LNCaP clone FGC (cell line): ENCODE measurements at regions not wholly inside any gene's neighbourhood (a gene's known extent, or its start where the extent isn't known, plus 50 kb on each side); places are given as distances from the start of the nearest gene placed in this dataset.

ENCODE experiments used
- DNase-seq: peaks from one replicate; pipeline ENCODE4 v3.0.0-alpha.2; 2011; ENCODE audit warnings: low read depth
- H3K4me3 ChIP-seq: 2 replicates; pipeline ENCODE4 v1.5.1; 2011; ENCODE audit warnings: mild to moderate bottlenecking, low read depth, low read length, control low read depth
- CTCF ChIP-seq: IDR thresholded peaks from 2 replicates; pipeline ENCODE4 v1.5.1; 2012; ENCODE audit warnings: mild to moderate bottlenecking; ENCODE audit not compliant: control insufficient read depth, insufficient read depth; ENCODE audit errors: extremely low read depth

- no peak for TF ChIP-seq CTCF
- DNase-seq: no peak
These were observed 244.4 kb downstream of the CDH7 start for GRCh38 chr18:65995206-65995605.

GRCh38 chr18:65994302-65994701, 243.5 kb downstream of the CDH7 start:
- DNase-seq: no peak
- no peak overlapping the region for H3K4me3 ChIP-seq
- no peak for TF ChIP-seq CTCF

More at GRCh38 chr18:65995206-65995605, 244.4 kb downstream of the CDH7 start:
- no peak overlapping the region for H3K4me3 ChIP-seq

GRCh38 chr18:65990944-65991708, 240.3 kb downstream of the CDH7 start:
- no peak for DNase-seq
- H3K4me3 ChIP-seq: no peak overlapping the region
- no peak for TF ChIP-seq CTCF

- no peak for TF ChIP-seq CTCF
- no peak for DNase-seq
- no peak overlapping the region for H3K4me3 ChIP-seq
These were observed 239.4 kb downstream of the CDH7 start for GRCh38 chr18:65990174-65990690.

GRCh38 chr18:65988972-65989371, 238.2 kb downstream of the CDH7 start:
- H3K4me3 ChIP-seq: no peak overlapping the region
- DNase-seq: no peak
- TF ChIP-seq CTCF: no peak

GRCh38 chr18:65988386-65988785, 237.6 kb downstream of the CDH7 start:
- DNase-seq: no peak
- H3K4me3 ChIP-seq: no peak overlapping the region
- TF ChIP-seq CTCF: no peak

- peak; percentile 26 for TF ChIP-seq CTCF
- no peak overlapping the region for H3K4me3 ChIP-seq
- DNase-seq: no peak
These were observed 232.9 kb downstream of the CDH7 start for GRCh38 chr18:65983750-65984149.
